ENCODE measurements at regions not wholly inside any gene's neighbourhood (a gene's known extent, or its start where the extent isn't known, plus 50 kb on each side); places are given as distances from the start of the nearest gene placed in this dataset.

GRCh38 chr3:31241533-31241932 lies 291.2 kb upstream of the STT3B start:
- POLR2A ChIA-PET: no interaction called here
- dilution Hi-C loops (cut with MboI; ENCODE audit: extremely low pct_ligation_motif_present, low sequenced_read_pairs): no loop called here

More at GRCh38 chr3:31241533-31241932, 291.2 kb upstream of the STT3B start:
- no peak overlapping the region for H3K4me3 ChIP-seq (replicated peaks in 1 of 3; ENCODE audit: insufficient read depth in 1 of 3, low read depth in 1 of 3, low read length in 3 of 3)
- no peak overlapping the region for H3K9ac ChIP-seq (replicated peaks; ENCODE audit: extremely low read depth, insufficient read depth, low read length)
- peaks cover 2 to 6% of the 10 kb centered on the region in 2 experiments for H3K27me3 ChIP-seq (ENCODE audit: control insufficient read depth in 2 of 2, insufficient read depth in 2 of 2, low read length in 2 of 2)
- CTCF ChIA-PET: interaction anchor here (0.8 to 1.1 kb wide), 3 partner anchors 9 to 47 kb away, joined by 3 to 4 read pairs (median 3); no protein-coding TSS in a partner anchor
- H3K9me3 ChIP-seq (replicated peaks; ENCODE audit: control insufficient read depth, insufficient read depth, low read length): no peaks in the 10 kb centered on the region
- no peak overlapping the region for H2AFZ ChIP-seq (ENCODE audit: low read depth, low read length)
- DNase-seq (ENCODE audit: low read depth, low spot score): no peak
- no peaks in the 10 kb centered on the region for H4K20me1 ChIP-seq (replicated peaks; ENCODE audit: control insufficient read depth, extremely low read depth, insufficient read depth, low read length)
- no peak overlapping the region for H3K4me2 ChIP-seq (ENCODE audit: insufficient read depth, low read length)
- no peak for FAIRE-seq
- H3K27ac ChIP-seq (ENCODE audit: insufficient read depth, low read depth, low read length): no peak overlapping the region
- H3K4me1 ChIP-seq (ENCODE audit: control insufficient read depth, extremely low read depth, insufficient read depth, low read length): no peaks in the 10 kb centered on the region
- no peaks in the 10 kb centered on the region for H3K36me3 ChIP-seq (ENCODE audit: control insufficient read depth in 2 of 2, extremely low read depth in 1 of 2, insufficient read depth in 2 of 2, low read length in 2 of 2)
- TF ChIP-seq CTCF (IDR thresholded peaks at IDR 0.05; ENCODE audit: extremely low read depth in 1 of 2, insufficient read depth in 1 of 2, low read depth in 1 of 2, low read length in 2 of 2) (no peak), POLR2A (IDR thresholded peaks at IDR 0.05; ENCODE audit: low read depth, low read length) (no peak), EZH2 (IDR thresholded peaks at IDR 0.05; ENCODE audit: borderline replicate concordance, low read depth, low read length, severe bottlenecking) (no peak)
- H3K9me1 ChIP-seq (replicated peaks; ENCODE audit: control insufficient read depth, extremely low read depth, insufficient read depth, low read length): no peaks in the 10 kb centered on the region
- intact Hi-C loops (cut with micrococcal nuclease): no loop called here
- BruUV-seq (replicated peaks): no TSS peak
- H3K79me2 ChIP-seq (ENCODE audit: control insufficient read depth, insufficient read depth, low read length): no peaks in the 10 kb centered on the region

All from endothelial cell of umbilical vein (primary cell).